22Rv1 (cell line): ENCODE measurements at regions not wholly inside any gene's neighbourhood (a gene's known extent, or its start where the extent isn't known, plus 50 kb on each side); places are given as distances from the start of the nearest gene placed in this dataset.

Experiments used
- H3K27ac ChIP-seq: fragments of 450-650 bp; 2 replicates; pipeline ENCODE4 v1.5.1; 2017
- ZFX ChIP-seq: fragments of 450-650 bp; IDR thresholded peaks from 2 replicates; pipeline ENCODE4 v1.6.1; 2017; ENCODE audit warnings: antibody characterized with exemption, borderline replicate concordance
- TF ChIP-seq, protein P1 (sequence below): fragments of 450-650 bp; IDR thresholded peaks from 2 replicates; pipeline ENCODE4 v1.5.1; 2017; ENCODE audit warnings: mild to moderate bottlenecking

DNA sequence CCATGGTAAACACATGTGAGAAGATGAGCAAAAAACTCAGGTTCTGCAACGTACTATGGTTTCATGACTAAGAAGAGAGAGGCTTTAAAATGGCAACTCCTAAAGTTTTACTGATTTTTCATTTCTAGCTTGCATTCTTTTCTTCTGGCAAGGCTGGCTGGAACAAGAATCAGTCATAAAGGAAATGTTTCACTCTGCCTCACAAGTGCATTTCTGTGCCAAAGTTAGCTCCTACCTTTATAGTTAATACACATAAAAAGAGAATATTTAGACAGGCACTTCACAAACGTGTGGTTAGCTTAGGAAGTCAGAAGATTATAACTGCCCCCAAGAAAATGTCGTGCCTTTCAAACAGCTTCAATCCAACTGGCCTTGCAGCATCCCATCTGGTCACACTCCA lies 417.1 kb upstream of the CDH11 start:
- TF ChIP-seq, protein P1, sequence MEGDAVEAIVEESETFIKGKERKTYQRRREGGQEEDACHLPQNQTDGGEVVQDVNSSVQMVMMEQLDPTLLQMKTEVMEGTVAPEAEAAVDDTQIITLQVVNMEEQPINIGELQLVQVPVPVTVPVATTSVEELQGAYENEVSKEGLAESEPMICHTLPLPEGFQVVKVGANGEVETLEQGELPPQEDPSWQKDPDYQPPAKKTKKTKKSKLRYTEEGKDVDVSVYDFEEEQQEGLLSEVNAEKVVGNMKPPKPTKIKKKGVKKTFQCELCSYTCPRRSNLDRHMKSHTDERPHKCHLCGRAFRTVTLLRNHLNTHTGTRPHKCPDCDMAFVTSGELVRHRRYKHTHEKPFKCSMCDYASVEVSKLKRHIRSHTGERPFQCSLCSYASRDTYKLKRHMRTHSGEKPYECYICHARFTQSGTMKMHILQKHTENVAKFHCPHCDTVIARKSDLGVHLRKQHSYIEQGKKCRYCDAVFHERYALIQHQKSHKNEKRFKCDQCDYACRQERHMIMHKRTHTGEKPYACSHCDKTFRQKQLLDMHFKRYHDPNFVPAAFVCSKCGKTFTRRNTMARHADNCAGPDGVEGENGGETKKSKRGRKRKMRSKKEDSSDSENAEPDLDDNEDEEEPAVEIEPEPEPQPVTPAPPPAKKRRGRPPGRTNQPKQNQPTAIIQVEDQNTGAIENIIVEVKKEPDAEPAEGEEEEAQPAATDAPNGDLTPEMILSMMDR, result no peak
- no peak for TF ChIP-seq ZFX
- no peak overlapping the region for H3K27ac ChIP-seq

DNA sequence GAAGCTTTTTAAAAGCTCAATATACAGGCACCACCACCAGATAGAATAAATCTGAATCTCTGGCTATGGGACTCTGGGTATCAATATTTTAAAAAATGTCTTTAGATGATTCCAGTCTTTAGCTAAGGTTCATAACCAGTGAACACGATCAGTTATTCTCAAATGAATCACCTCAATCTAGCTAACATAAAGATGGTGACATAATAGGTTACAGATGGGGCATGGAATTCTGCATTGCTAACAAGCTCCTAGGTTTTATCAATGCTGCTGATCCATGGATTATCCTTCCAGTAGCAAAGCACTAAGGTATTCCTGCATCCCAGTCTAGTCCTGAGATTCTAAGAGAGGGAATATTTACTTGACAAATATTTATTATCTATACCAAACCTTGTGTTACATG lies 415.5 kb upstream of the CDH11 start:
- TF ChIP-seq ZFX, result no peak
- TF ChIP-seq, protein P1, result no peak
- no peak overlapping the region for H3K27ac ChIP-seq

DNA sequence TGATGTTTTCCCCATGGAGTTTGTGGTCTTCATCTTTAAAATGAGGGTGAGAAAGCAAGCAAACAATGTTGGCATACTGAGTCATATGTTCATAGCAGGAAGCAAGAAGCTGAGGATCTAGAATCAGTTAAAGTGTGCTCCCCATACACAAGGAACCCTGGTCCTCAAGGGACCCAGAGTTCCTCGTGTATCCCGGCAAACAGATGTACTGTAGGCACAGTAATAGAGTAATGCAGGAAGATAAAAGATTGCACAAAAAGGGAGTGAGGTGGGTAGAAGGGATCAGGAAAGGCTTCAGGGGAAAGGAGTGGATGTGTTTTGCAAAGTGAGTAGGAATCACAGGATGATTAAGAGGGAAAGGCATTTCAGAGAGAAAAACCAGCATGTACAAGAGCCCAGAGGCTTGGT lies 412.3 kb upstream of the CDH11 start:
- H3K27ac ChIP-seq, result no peak overlapping the region
- no peak for TF ChIP-seq ZFX
- TF ChIP-seq, protein P1, result no peak

DNA sequence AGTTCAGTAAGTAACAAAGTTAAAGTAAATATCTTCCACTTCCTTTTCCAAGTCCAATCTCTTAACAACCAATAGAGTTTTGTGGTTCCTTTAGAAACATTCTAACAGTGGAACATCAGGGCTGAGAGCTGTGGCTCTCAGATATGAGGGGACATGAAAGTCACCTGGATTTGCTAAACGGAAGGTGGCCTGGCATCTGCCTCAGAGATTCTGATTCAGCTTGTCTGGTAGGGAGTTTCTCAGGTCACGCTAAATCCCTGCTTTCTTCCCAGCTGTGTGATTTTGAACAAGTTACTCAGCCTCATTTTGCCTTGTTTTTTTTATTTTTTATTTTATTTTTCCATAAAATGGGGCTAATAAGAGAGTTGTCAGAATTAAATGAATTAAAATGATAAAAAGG lies 411.0 kb upstream of the CDH11 start:
- no peak for TF ChIP-seq ZFX
- TF ChIP-seq, protein P1, result no peak

GRCh38 chr16:65532258-65532657 lies 410.4 kb upstream of the CDH11 start:
- no peak overlapping the region for H3K27ac ChIP-seq
- no peak for TF ChIP-seq ZFX
- TF ChIP-seq, protein P1, result no peak

More for the DNA sequence above, 411.0 kb upstream of the CDH11 start:
- no peak overlapping the region for H3K27ac ChIP-seq

DNA sequence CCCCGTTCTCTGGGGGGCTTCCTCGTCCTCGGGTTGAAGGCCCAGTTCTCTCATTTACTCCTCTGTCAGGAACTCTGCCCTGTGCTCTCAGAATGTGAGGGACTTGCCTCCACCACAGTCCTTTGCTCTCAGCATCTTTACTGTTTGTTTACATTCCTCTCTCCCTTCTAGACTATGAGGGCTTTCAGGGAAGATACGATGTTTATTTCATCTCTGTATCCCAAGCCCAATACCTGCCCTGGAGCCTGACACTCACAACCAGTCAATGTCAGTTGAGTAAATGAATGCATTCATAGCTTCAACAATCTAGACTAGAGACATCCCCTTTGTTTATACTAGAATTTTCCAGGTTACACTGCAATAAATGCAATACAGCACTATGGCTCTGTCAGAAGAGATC lies 409.6 kb upstream of the CDH11 start:
- TF ChIP-seq ZFX, result no peak
- TF ChIP-seq, protein P1, result no peak
- H3K27ac ChIP-seq, result no peak overlapping the region

DNA sequence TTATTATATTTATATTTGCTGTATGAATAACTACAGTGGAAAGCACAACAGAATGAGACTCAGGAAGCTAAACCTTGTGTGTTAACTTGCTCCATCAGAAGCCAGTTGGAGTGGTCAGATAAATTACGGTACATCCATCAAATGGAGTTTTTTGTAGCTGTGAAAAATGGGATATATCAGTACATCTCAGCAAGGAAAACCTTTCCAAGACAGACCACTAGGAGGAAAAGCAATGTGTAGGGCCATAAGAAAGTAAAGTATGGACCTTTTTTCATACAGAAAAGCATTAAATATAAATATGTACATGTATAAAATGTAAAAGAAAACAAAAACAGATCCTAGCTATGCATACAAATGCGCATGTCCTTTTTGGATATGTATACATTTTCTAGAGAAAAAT lies 403.8 kb upstream of the CDH11 start:
- TF ChIP-seq, protein P1, result no peak
- no peak for TF ChIP-seq ZFX
- no peak overlapping the region for H3K27ac ChIP-seq
